HL-60 (cell line): ENCODE measurements at regions not wholly inside any gene's neighbourhood (a gene's known extent, or its start where the extent isn't known, plus 50 kb on each side); places are given as distances from the start of the nearest gene placed in this dataset.

ENCODE experiments used
- DNase-seq, 2 experiments: peaks; one replicate each; pipeline ENCODE4 v3.0.0-alpha.2; 2010 to 2020; ENCODE audit warnings: low read depth in 1 of 2, low spot score in 1 of 2
- H3K27ac ChIP-seq: fragments of 250-450 bp; sonication (Bioruptor Pico); replicated peaks from 2 replicates; pipeline ENCODE4 v1.5.1; 2020; ENCODE audit warnings: mild to moderate bottlenecking, moderate library complexity
- H3K27me3 ChIP-seq: fragments of 250-450 bp; sonication (Bioruptor Pico); 2 replicates; pipeline ENCODE4 v1.5.1; 2021; ENCODE audit warnings: mild to moderate bottlenecking, moderate library complexity; ENCODE audit not compliant: insufficient read depth, poor library complexity, severe bottlenecking
- H3K4me3 ChIP-seq: replicated peaks from 2 replicates; pipeline ENCODE4 v1.5.1; 2011; ENCODE audit warnings: mild to moderate bottlenecking, control low read depth, low read length; ENCODE audit not compliant: insufficient read depth
- CTCF ChIP-seq: IDR thresholded peaks from one replicate; pipeline ENCODE4 v1.5.1; 2011; ENCODE audit warnings: low read length, control low read depth, inconsistent platforms; ENCODE audit not compliant: insufficient read depth
- GABPA ChIP-seq: IDR thresholded peaks from 2 replicates; pipeline ENCODE4 v1.6.1; 2012; ENCODE audit warnings: low read depth
- POLR2AphosphoS5 ChIP-seq: IDR thresholded peaks from 2 replicates; pipeline ENCODE4 v1.6.1; 2012; ENCODE audit warnings: low read depth
- REST ChIP-seq: IDR thresholded peaks from 2 replicates; pipeline ENCODE4 v1.6.1; 2012; ENCODE audit warnings: low read depth; ENCODE audit not compliant: insufficient replicate concordance
- SPI1 ChIP-seq: IDR thresholded peaks from 2 replicates; pipeline ENCODE4 v1.6.1; 2012; ENCODE audit warnings: low read depth, mild to moderate bottlenecking, borderline replicate concordance

GRCh38 chr12:67722296-67722695, 73.8 kb downstream of the DYRK2 start:
- Histone ChIP-seq H3K27ac (no peak overlapping the region), H3K27me3 (no peaks in the 10 kb centered on the region), H3K4me3 (no peak overlapping the region)
- TF ChIP-seq CTCF (no peak), REST (no peak), SPI1 (no peak), GABPA (no peak), POLR2AphosphoS5 (no peak)
- DNase-seq = no peak

- TF ChIP-seq REST (no peak), GABPA (no peak), CTCF (no peak), SPI1 (no peak), POLR2AphosphoS5 (no peak)
- no peak overlapping the region for H3K27ac ChIP-seq
- H3K27me3 ChIP-seq = no peaks in the 10 kb centered on the region
- no peak overlapping the region for H3K4me3 ChIP-seq
- no peak for DNase-seq
These were observed 78.3 kb downstream of the DYRK2 start for GRCh38 chr12:67726868-67727267.

GRCh38 chr12:67727702-67728666, 79.4 kb downstream of the DYRK2 start:
- no peak for DNase-seq
- Histone ChIP-seq H3K27me3 (no peaks in the 10 kb centered on the region), H3K27ac (no peak overlapping the region), H3K4me3 (no peak overlapping the region)
- TF ChIP-seq CTCF (no peak), POLR2AphosphoS5 (no peak), REST (no peak), GABPA (no peak), SPI1 (no peak)
